ENCODE measurements at regions not wholly inside any gene's neighbourhood (a gene's known extent, or its start where the extent isn't known, plus 50 kb on each side); places are given as distances from the start of the nearest gene placed in this dataset.
A peak's percentile ranks its signal among the peaks of the same experiment; 100 is the strongest.

DNA sequence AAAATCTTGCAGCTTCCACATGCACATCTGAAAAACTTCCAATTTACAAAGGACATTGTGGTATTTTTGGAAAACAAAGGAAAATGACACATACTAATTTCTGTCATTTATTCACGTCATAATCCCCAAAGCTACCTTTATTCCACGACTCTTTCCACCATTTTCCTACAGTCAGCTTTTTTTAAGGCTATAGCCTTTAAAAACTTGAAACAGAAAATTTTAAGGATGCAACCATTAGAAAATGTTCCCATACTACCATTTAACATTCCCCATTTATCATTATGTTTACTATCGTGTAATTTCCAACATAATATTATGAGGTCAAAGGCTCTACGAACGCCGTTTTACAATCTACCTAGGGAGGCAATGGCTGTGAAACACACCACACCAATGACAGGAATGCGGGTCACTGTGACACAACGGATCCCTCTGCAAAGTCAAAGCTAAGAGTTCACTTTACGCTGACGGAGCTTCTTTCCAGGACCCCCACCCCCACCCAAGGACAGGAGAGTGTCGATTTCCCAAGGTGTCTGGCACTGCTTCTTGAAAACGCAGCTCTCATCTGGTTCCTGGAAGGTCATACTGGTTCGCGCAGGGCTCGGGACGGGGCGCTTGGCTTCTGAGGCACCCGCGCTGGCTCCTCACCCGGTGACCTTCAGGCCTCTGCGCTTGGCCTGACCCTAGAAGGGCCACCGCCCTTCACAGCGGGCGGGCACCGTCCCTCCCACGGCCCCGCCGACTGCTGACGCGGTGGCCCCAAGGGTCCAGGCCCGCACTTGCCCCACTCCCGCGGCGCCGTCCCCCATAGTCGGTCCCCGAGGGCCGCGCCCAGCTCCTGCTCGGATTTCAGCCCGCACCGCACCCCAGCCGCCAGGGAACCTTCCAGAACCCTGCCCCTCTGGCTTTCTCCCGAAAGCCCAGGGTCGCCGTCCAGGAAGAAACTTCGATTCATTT lies 50.5 kb upstream of the ATF3 start:
- TF ChIP-seq EZH2 (IDR thresholded peaks at IDR 0.05; ENCODE audit: borderline replicate concordance, low read depth, low read length, severe bottlenecking): peak; percentile 25
- TF ChIP-seq, protein P1, sequence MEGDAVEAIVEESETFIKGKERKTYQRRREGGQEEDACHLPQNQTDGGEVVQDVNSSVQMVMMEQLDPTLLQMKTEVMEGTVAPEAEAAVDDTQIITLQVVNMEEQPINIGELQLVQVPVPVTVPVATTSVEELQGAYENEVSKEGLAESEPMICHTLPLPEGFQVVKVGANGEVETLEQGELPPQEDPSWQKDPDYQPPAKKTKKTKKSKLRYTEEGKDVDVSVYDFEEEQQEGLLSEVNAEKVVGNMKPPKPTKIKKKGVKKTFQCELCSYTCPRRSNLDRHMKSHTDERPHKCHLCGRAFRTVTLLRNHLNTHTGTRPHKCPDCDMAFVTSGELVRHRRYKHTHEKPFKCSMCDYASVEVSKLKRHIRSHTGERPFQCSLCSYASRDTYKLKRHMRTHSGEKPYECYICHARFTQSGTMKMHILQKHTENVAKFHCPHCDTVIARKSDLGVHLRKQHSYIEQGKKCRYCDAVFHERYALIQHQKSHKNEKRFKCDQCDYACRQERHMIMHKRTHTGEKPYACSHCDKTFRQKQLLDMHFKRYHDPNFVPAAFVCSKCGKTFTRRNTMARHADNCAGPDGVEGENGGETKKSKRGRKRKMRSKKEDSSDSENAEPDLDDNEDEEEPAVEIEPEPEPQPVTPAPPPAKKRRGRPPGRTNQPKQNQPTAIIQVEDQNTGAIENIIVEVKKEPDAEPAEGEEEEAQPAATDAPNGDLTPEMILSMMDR (IDR thresholded peaks at IDR 0.05; ENCODE audit: extremely low read depth in 1 of 2, insufficient read depth in 1 of 2, low read depth in 1 of 2, low read length in 2 of 2): no peak
- no peak for TF ChIP-seq GATA2 (IDR thresholded peaks at IDR 0.05; ENCODE audit: insufficient read depth, insufficient read length, low read depth, low read length)

All from endothelial cell of umbilical vein (primary cell).